Panc1 (cell line): ENCODE measurements at regions not wholly inside any gene's neighbourhood (a gene's known extent, or its start where the extent isn't known, plus 50 kb on each side); places are given as distances from the start of the nearest gene placed in this dataset.

Experiments used
- POLR2AphosphoS5 ChIP-seq: IDR thresholded peaks from 2 replicates; pipeline ENCODE4 v1.6.1; 2012; ENCODE audit warnings: mild to moderate bottlenecking, low read depth, low read length, moderate library complexity
- SIN3A ChIP-seq: IDR thresholded peaks from 2 replicates; pipeline ENCODE4 v1.6.1; 2012; ENCODE audit warnings: low read depth, mild to moderate bottlenecking, low read length, moderate library complexity, borderline replicate concordance; ENCODE audit not compliant: insufficient read depth
- TF ChIP-seq, protein P1 (sequence below), 2 experiments: IDR thresholded peaks; 2 replicates each; pipeline ENCODE4 v1.6.1; 2011 to 2012; ENCODE audit warnings: low read depth in 2 of 2, control low read depth in 1 of 2, low read length in 1 of 2, mild to moderate bottlenecking in 1 of 2, moderate library complexity in 1 of 2; ENCODE audit not compliant: insufficient read depth in 1 of 2
- TF ChIP-seq, protein P2 (sequence below): fragments of 450-650 bp; IDR thresholded peaks from 2 replicates; pipeline ENCODE4 v1.5.1; 2017; ENCODE audit warnings: mild to moderate bottlenecking

DNA sequence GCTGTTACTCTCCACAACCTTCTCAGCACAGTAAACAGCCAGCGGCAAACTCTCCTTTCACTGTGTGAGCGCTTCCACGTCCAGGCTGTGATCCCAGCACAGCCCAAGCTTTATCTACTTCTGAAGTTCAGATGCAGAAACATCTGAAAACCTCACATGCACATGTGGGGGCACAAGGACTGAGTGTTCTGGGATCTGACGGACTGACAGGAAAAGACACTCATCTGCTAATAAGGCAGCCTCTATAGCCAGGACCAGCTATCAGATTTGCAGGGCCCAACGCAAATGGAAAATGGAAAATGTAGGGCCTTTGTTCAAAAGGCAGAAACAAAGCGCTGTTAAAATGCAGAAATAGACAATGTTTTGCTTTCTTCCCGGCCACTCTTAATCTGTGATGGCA is 133.8 kb upstream of the ARHGAP28 start:
- TF ChIP-seq POLR2AphosphoS5, result no peak
- TF ChIP-seq, protein P1, sequence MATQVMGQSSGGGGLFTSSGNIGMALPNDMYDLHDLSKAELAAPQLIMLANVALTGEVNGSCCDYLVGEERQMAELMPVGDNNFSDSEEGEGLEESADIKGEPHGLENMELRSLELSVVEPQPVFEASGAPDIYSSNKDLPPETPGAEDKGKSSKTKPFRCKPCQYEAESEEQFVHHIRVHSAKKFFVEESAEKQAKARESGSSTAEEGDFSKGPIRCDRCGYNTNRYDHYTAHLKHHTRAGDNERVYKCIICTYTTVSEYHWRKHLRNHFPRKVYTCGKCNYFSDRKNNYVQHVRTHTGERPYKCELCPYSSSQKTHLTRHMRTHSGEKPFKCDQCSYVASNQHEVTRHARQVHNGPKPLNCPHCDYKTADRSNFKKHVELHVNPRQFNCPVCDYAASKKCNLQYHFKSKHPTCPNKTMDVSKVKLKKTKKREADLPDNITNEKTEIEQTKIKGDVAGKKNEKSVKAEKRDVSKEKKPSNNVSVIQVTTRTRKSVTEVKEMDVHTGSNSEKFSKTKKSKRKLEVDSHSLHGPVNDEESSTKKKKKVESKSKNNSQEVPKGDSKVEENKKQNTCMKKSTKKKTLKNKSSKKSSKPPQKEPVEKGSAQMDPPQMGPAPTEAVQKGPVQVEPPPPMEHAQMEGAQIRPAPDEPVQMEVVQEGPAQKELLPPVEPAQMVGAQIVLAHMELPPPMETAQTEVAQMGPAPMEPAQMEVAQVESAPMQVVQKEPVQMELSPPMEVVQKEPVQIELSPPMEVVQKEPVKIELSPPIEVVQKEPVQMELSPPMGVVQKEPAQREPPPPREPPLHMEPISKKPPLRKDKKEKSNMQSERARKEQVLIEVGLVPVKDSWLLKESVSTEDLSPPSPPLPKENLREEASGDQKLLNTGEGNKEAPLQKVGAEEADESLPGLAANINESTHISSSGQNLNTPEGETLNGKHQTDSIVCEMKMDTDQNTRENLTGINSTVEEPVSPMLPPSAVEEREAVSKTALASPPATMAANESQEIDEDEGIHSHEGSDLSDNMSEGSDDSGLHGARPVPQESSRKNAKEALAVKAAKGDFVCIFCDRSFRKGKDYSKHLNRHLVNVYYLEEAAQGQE (IDR thresholded peaks at IDR 0.05; ENCODE audit: insufficient read depth in 1 of 2, low read depth in 2 of 2, low read length in 1 of 2), result no peak
- TF ChIP-seq, protein P2, sequence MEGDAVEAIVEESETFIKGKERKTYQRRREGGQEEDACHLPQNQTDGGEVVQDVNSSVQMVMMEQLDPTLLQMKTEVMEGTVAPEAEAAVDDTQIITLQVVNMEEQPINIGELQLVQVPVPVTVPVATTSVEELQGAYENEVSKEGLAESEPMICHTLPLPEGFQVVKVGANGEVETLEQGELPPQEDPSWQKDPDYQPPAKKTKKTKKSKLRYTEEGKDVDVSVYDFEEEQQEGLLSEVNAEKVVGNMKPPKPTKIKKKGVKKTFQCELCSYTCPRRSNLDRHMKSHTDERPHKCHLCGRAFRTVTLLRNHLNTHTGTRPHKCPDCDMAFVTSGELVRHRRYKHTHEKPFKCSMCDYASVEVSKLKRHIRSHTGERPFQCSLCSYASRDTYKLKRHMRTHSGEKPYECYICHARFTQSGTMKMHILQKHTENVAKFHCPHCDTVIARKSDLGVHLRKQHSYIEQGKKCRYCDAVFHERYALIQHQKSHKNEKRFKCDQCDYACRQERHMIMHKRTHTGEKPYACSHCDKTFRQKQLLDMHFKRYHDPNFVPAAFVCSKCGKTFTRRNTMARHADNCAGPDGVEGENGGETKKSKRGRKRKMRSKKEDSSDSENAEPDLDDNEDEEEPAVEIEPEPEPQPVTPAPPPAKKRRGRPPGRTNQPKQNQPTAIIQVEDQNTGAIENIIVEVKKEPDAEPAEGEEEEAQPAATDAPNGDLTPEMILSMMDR, result no peak
- no peak for TF ChIP-seq SIN3A
